ENCODE measurements at regions not wholly inside any gene's neighbourhood (a gene's known extent, or its start where the extent isn't known, plus 50 kb on each side); places are given as distances from the start of the nearest gene placed in this dataset.

GRCh38 chrX:96394598-96394997 lies 290.0 kb upstream of the DIAPH2 start:
- TF ChIP-seq, protein P1, sequence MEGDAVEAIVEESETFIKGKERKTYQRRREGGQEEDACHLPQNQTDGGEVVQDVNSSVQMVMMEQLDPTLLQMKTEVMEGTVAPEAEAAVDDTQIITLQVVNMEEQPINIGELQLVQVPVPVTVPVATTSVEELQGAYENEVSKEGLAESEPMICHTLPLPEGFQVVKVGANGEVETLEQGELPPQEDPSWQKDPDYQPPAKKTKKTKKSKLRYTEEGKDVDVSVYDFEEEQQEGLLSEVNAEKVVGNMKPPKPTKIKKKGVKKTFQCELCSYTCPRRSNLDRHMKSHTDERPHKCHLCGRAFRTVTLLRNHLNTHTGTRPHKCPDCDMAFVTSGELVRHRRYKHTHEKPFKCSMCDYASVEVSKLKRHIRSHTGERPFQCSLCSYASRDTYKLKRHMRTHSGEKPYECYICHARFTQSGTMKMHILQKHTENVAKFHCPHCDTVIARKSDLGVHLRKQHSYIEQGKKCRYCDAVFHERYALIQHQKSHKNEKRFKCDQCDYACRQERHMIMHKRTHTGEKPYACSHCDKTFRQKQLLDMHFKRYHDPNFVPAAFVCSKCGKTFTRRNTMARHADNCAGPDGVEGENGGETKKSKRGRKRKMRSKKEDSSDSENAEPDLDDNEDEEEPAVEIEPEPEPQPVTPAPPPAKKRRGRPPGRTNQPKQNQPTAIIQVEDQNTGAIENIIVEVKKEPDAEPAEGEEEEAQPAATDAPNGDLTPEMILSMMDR (IDR thresholded peaks at IDR 0.05) = no peak
- no peak for TF ChIP-seq POLR2A (IDR thresholded peaks at IDR 0.05)
